SK-N-MC (cell line): ENCODE measurements at regions not wholly inside any gene's neighbourhood (a gene's known extent, or its start where the extent isn't known, plus 50 kb on each side); places are given as distances from the start of the nearest gene placed in this dataset.
"Not testable (repeated sequence)": the region's sequence is repeated elsewhere in the genome, so short reads cannot be mapped to it uniquely, and the experiment has no call there.

ENCODE experiments used
- DNase-seq: peaks from one replicate; pipeline ENCODE4 v3.0.0-alpha.2; 2011; ENCODE audit warnings: low read depth, low spot score
- H3K27ac ChIP-seq: fragments of 200-600 bp; sonication (generic); 2 replicates; pipeline ENCODE4 v1.5.1; 2016; ENCODE audit warnings: mixed run types
- H3K36me3 ChIP-seq: fragments of 200-600 bp; sonication (generic); 2 replicates; pipeline ENCODE4 v1.6.1; 2017; ENCODE audit warnings: antibody characterized with exemption, low read length, mixed read lengths; ENCODE audit not compliant: insufficient read depth
- H3K4me3 ChIP-seq: fragments of 200-600 bp; sonication (generic); 2 replicates; pipeline ENCODE4 v1.5.1; 2016
- H3K9ac ChIP-seq: fragments of 200-600 bp; sonication (generic); 2 replicates; pipeline ENCODE4 v1.8.0; 2017; ENCODE audit warnings: mixed run types, mixed read lengths; ENCODE audit not compliant: insufficient read length
- H3K9me3 ChIP-seq: fragments of 200-600 bp; sonication (generic); 2 replicates; pipeline ENCODE4 v1.6.1; 2017; ENCODE audit warnings: low read depth, mild to moderate bottlenecking, antibody characterized with exemption, low read length, moderate library complexity, mixed read lengths

- H3K36me3 ChIP-seq, H3K27ac ChIP-seq, H3K9ac ChIP-seq, DNase-seq, H3K9me3 ChIP-seq, H3K4me3 ChIP-seq: not testable (repeated sequence)
Measured at GRCh38 chr11:71707083-71707482, 124.4 kb upstream of the KRTAP5-11 start.

- H3K36me3 ChIP-seq, DNase-seq, H3K4me3 ChIP-seq, H3K9ac ChIP-seq, H3K9me3 ChIP-seq, H3K27ac ChIP-seq: not testable (repeated sequence)
Measured at GRCh38 chr11:71709541-71709940, 123.5 kb upstream of the DEFB108B start.

- DNase-seq, H3K9ac ChIP-seq, H3K36me3 ChIP-seq, H3K4me3 ChIP-seq, H3K9me3 ChIP-seq, H3K27ac ChIP-seq: not testable (repeated sequence)
Measured at GRCh38 chr11:71710171-71710671, 122.8 kb upstream of the DEFB108B start.

GRCh38 chr11:71710701-71711385 is 122.2 kb upstream of the DEFB108B start:
- H3K36me3 ChIP-seq, H3K9ac ChIP-seq, DNase-seq, H3K4me3 ChIP-seq, H3K9me3 ChIP-seq, H3K27ac ChIP-seq: not testable (repeated sequence)

- not testable (repeated sequence) for H3K9ac ChIP-seq, H3K27ac ChIP-seq, H3K36me3 ChIP-seq, DNase-seq, H3K9me3 ChIP-seq, H3K4me3 ChIP-seq
Measured at GRCh38 chr11:71712350-71712749, 120.7 kb upstream of the DEFB108B start.

- H3K4me3 ChIP-seq, H3K9me3 ChIP-seq, DNase-seq, H3K9ac ChIP-seq, H3K36me3 ChIP-seq, H3K27ac ChIP-seq: not testable (repeated sequence)
Measured at GRCh38 chr11:71712846-71713245, 120.2 kb upstream of the DEFB108B start.

- not testable (repeated sequence) for DNase-seq, H3K36me3 ChIP-seq, H3K27ac ChIP-seq, H3K9ac ChIP-seq, H3K9me3 ChIP-seq, H3K4me3 ChIP-seq
Measured at GRCh38 chr11:71714510-71714909, 118.5 kb upstream of the DEFB108B start.

GRCh38 chr11:71721840-71722239 is 111.2 kb upstream of the DEFB108B start:
- DNase-seq, H3K9me3 ChIP-seq, H3K4me3 ChIP-seq, H3K9ac ChIP-seq, H3K27ac ChIP-seq, H3K36me3 ChIP-seq: not testable (repeated sequence)

GRCh38 chr11:71723991-71724390 is 109.0 kb upstream of the DEFB108B start:
- not testable (repeated sequence) for H3K27ac ChIP-seq, H3K36me3 ChIP-seq, DNase-seq, H3K4me3 ChIP-seq, H3K9me3 ChIP-seq, H3K9ac ChIP-seq

GRCh38 chr11:71730748-71731147 is 102.3 kb upstream of the DEFB108B start:
- not testable (repeated sequence) for H3K36me3 ChIP-seq, H3K4me3 ChIP-seq, DNase-seq, H3K9ac ChIP-seq, H3K27ac ChIP-seq, H3K9me3 ChIP-seq

GRCh38 chr11:71734368-71734767 is 98.6 kb upstream of the DEFB108B start:
- H3K9ac ChIP-seq, H3K4me3 ChIP-seq, H3K27ac ChIP-seq, H3K36me3 ChIP-seq, DNase-seq, H3K9me3 ChIP-seq: not testable (repeated sequence)

GRCh38 chr11:71738317-71738716 is 94.7 kb upstream of the DEFB108B start:
- not testable (repeated sequence) for H3K4me3 ChIP-seq, H3K9ac ChIP-seq, H3K9me3 ChIP-seq, DNase-seq, H3K27ac ChIP-seq, H3K36me3 ChIP-seq

- H3K9ac ChIP-seq, H3K27ac ChIP-seq, DNase-seq, H3K36me3 ChIP-seq, H3K9me3 ChIP-seq, H3K4me3 ChIP-seq: not testable (repeated sequence)
Measured at GRCh38 chr11:71743385-71743784, 89.6 kb upstream of the DEFB108B start.

GRCh38 chr11:71745656-71746055 is 87.3 kb upstream of the DEFB108B start:
- H3K4me3 ChIP-seq, H3K9me3 ChIP-seq, H3K9ac ChIP-seq, H3K36me3 ChIP-seq, DNase-seq, H3K27ac ChIP-seq: not testable (repeated sequence)

GRCh38 chr11:71746263-71746662 is 86.7 kb upstream of the DEFB108B start:
- H3K9ac ChIP-seq, DNase-seq, H3K4me3 ChIP-seq, H3K9me3 ChIP-seq, H3K36me3 ChIP-seq, H3K27ac ChIP-seq: not testable (repeated sequence)
